ENCODE measurements at regions not wholly inside any gene's neighbourhood (a gene's known extent, or its start where the extent isn't known, plus 50 kb on each side); places are given as distances from the start of the nearest gene placed in this dataset.
"Not testable (repeated sequence)": the region's sequence is repeated elsewhere in the genome, so short reads cannot be mapped to it uniquely, and the experiment has no call there.

DNA sequence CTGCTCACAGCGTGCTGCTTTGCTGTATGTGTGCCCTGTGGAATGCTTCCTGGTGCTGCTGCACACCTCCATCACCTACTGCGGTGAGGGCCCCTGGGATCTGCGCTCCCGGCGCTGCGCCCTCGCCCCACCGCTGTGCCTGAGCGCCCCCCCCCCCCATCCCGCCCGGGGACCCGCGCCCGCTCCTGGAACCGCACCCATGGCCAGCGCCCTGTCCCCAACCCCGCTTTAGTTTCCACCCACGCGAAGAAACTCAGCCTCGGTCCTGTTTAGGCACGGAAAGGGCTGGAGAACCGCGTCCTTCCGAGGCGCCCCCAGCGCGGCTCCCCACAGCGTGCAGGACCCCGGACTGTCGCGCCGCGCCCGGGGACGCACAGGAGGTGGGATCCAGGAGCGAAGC, 265.5 kb downstream of the POTEB3 start:
- H3K27ac ChIP-seq (ENCODE audit: low read depth); DNase-seq (ENCODE audit: low spot score); H3K9me2 ChIP-seq (ENCODE audit: insufficient read depth); H2AFZ ChIP-seq; H3K36me3 ChIP-seq (ENCODE audit: insufficient read depth); H3K4me3 Mint-ChIP-seq; H3F3A ChIP-seq (replicated peaks; ENCODE audit: low read depth); H3K9me3 Mint-ChIP-seq; H3K27me3 ChIP-seq (ENCODE audit: insufficient read depth); H3K27me3 Mint-ChIP-seq (ENCODE audit: insufficient read depth, low read depth, poor library complexity); H3K4me3 ChIP-seq; H3K36me3 Mint-ChIP-seq (ENCODE audit: low read depth); H3K27ac Mint-ChIP-seq; H3K4me1 ChIP-seq (ENCODE audit: insufficient read depth); H3K79me2 ChIP-seq (replicated peaks; ENCODE audit: insufficient read depth); ATAC-seq; H3K4me2 ChIP-seq; H4K20me1 ChIP-seq (replicated peaks; ENCODE audit: insufficient read depth); H3K4me1 Mint-ChIP-seq: not testable (repeated sequence)

DNA sequence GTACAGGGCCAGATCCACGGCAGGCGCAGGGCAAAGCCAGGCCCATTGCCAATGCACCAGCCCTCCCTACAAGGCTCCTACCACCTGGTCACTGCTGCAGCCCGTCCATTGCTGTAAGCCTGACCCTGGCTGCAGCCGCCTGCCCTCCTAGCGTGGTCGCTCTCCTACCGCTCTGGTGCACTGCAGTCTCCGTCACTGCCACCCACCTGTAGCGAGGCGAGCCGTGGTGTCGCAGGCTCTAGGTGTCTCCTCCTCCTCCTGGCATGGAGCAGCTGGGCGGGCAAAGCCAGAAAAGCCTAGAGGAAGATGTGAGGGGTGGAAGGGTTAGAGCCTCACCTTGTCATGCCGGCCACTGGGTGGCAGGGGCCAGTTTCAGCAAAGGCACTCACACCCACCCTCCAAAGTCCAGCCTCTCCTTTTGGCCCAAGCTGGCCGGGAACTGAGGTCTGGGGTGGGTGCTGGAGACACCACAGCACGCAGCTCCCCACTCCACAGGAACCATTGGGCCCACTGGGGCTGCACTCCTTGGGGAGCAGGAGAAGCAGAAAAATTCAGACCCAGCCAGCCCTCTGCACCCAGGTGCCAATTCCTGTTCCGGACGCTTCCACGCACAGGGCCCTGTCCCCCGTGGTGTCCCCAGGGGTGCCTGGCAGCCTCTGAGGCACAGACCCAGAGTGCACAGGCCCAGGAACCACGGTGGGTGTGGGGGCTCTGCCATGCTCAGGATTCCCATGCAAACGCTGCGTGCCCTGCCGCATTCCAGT, 285.3 kb upstream of the POTEB2 start:
- H4K20me1 ChIP-seq (replicated peaks; ENCODE audit: insufficient read depth); H3K36me3 ChIP-seq (ENCODE audit: insufficient read depth); H3K27ac ChIP-seq (ENCODE audit: low read depth); H3K9me2 ChIP-seq (ENCODE audit: insufficient read depth); H3F3A ChIP-seq (replicated peaks; ENCODE audit: low read depth); H3K36me3 Mint-ChIP-seq (ENCODE audit: low read depth); H3K79me2 ChIP-seq (replicated peaks; ENCODE audit: insufficient read depth); H3K27me3 ChIP-seq (ENCODE audit: insufficient read depth); H3K27me3 Mint-ChIP-seq (ENCODE audit: insufficient read depth, low read depth, poor library complexity); H3K4me2 ChIP-seq; H3K27ac Mint-ChIP-seq; ATAC-seq; H2AFZ ChIP-seq; H3K4me1 ChIP-seq (ENCODE audit: insufficient read depth); H3K4me1 Mint-ChIP-seq; H3K4me3 Mint-ChIP-seq; H3K9me3 Mint-ChIP-seq; H3K4me3 ChIP-seq; DNase-seq (ENCODE audit: low spot score): not testable (repeated sequence)

DNA sequence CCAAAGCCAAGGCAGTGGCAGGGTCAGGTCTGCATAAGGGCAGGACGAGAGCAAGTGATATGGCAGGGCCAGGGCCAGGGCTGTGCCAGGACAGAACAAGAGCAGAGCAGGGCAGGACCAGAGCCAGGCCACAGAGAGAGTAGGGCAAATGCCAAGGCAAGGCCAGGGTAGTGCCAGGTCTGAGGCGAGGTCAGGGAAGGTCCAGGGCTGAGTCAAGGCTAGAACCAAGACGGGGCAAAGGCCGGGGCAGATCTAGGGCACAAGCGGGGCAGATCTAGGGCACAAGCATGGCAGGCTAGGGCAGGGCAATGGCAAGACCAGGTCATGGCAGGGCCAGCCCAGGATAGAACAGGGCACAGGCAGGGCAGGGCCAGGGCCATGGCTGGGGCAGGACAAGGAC, 282.0 kb upstream of the POTEB2 start:
- H3K4me1 ChIP-seq (ENCODE audit: insufficient read depth); H3K4me3 ChIP-seq; H3K27me3 ChIP-seq (ENCODE audit: insufficient read depth); H3K9me3 Mint-ChIP-seq; H2AFZ ChIP-seq; ATAC-seq; H4K20me1 ChIP-seq (replicated peaks; ENCODE audit: insufficient read depth); H3K27ac Mint-ChIP-seq; H3K36me3 Mint-ChIP-seq (ENCODE audit: low read depth); H3K36me3 ChIP-seq (ENCODE audit: insufficient read depth); H3K4me2 ChIP-seq; H3F3A ChIP-seq (replicated peaks; ENCODE audit: low read depth); H3K9me2 ChIP-seq (ENCODE audit: insufficient read depth); H3K27ac ChIP-seq (ENCODE audit: low read depth); H3K4me1 Mint-ChIP-seq; H3K79me2 ChIP-seq (replicated peaks; ENCODE audit: insufficient read depth); DNase-seq (ENCODE audit: low spot score); H3K27me3 Mint-ChIP-seq (ENCODE audit: insufficient read depth, low read depth, poor library complexity); H3K4me3 Mint-ChIP-seq: not testable (repeated sequence)

DNA sequence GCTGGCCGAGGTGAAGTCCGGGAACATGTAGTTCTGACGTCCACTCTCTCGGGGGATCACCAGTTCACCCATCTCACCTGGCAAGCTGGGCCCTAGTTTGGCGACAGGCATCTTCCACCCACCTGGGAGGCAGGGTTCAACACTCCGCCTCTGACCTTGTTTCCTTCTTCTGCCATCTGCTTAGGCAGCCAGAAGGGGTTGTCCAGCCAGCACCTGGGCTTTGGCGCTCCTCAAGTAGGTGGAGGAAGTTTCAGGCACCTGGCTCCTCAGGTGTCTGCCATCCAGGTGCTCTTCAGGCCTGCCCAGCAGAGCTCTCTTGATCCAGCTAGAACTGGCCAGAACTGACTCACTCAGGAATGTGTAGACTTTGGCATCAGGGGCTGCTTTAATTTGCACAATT, 267.8 kb upstream of the POTEB2 start:
- not testable (repeated sequence) for H3K36me3 Mint-ChIP-seq (ENCODE audit: low read depth); H3K27ac ChIP-seq (ENCODE audit: low read depth); H3K9me3 Mint-ChIP-seq; H3K27ac Mint-ChIP-seq; H3K4me3 ChIP-seq; H3K79me2 ChIP-seq (replicated peaks; ENCODE audit: insufficient read depth); H3K4me2 ChIP-seq; H2AFZ ChIP-seq; H3K27me3 ChIP-seq (ENCODE audit: insufficient read depth); H3K9me2 ChIP-seq (ENCODE audit: insufficient read depth); H3K4me3 Mint-ChIP-seq; ATAC-seq; H3K4me1 ChIP-seq (ENCODE audit: insufficient read depth); H4K20me1 ChIP-seq (replicated peaks; ENCODE audit: insufficient read depth); H3F3A ChIP-seq (replicated peaks; ENCODE audit: low read depth); H3K36me3 ChIP-seq (ENCODE audit: insufficient read depth); H3K4me1 Mint-ChIP-seq; H3K27me3 Mint-ChIP-seq (ENCODE audit: insufficient read depth, low read depth, poor library complexity); DNase-seq (ENCODE audit: low spot score)

DNA sequence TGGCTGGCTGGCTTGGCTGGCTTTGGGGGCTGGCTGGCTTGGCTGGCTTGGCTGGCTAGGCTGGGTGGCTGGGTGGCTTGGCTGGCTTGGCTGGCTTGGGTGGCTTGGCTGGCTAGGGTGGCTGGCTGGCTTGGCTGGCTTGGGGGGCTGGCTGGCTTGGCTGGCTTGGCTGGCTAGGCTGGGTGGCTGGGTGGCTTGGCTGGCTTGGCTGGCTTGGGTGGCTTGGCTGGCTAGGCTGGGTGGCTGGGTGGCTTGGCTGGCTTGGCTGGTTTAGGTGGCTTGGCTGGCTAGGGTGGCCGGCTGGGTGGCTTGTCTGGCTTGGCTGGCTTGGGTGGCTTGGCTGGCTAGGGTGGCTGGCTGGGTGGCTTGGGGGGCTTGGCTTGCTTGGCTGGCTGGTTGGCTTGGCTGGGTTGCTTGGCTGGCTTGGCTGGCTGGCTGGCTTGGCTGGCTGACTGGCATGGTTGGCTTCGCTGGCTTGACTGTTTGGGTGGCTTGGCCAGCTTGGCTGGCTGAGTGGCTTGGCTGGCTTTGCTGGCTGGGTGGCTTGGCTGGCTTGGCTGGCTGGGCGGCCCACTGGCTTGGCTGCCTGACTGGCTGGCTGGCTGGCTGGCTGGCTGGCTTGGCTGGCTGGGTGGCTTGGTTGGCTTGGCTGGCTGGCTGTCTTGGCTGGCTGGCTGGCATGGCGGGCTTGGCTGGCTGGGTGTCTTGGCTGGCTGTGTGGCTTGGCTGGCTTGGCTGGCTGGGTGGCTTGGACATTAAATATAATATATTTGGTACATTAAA, 246.3 kb upstream of the POTEB2 start:
- not testable (repeated sequence) for H3K9me3 Mint-ChIP-seq

DNA sequence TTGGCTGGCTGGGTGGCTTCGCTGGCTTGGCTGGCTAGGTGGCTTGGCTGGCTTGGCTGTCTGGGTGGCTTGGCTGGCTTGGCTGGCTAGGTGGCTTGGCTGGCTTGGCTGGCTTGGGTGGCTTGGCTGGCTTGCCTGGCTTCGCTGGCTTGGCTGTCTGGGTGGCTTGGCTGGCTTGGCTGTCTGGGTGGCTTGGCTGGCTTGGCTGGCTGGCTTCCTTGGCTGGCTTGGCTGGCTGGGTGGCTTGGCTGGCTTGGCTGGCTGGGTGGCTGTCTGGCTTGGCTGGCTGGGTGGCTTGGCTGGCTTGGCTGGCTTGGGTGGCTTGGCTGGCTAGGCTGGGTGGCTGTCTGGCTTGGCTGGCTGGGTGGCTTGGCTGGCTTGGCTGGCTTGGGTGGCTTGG, 245.7 kb upstream of the POTEB2 start:
- H3K4me1 Mint-ChIP-seq; H3K27ac ChIP-seq (ENCODE audit: low read depth); H2AFZ ChIP-seq; H3K36me3 Mint-ChIP-seq (ENCODE audit: low read depth); H3K36me3 ChIP-seq (ENCODE audit: insufficient read depth); H3K4me1 ChIP-seq (ENCODE audit: insufficient read depth); H3K4me3 ChIP-seq; H3F3A ChIP-seq (replicated peaks; ENCODE audit: low read depth); H3K9me2 ChIP-seq (ENCODE audit: insufficient read depth); H3K27me3 ChIP-seq (ENCODE audit: insufficient read depth); ATAC-seq; H3K4me2 ChIP-seq; H4K20me1 ChIP-seq (replicated peaks; ENCODE audit: insufficient read depth); H3K27me3 Mint-ChIP-seq (ENCODE audit: insufficient read depth, low read depth, poor library complexity); H3K79me2 ChIP-seq (replicated peaks; ENCODE audit: insufficient read depth); H3K27ac Mint-ChIP-seq; H3K4me3 Mint-ChIP-seq; H3K9me3 Mint-ChIP-seq: not testable (repeated sequence)
- peak; percentile 0 for DNase-seq (ENCODE audit: low spot score)

More for the DNA sequence above, 246.3 kb upstream of the POTEB2 start:
- not testable (repeated sequence) for H2AFZ ChIP-seq; DNase-seq (ENCODE audit: low spot score); H3K27me3 Mint-ChIP-seq (ENCODE audit: insufficient read depth, low read depth, poor library complexity); H3K27me3 ChIP-seq (ENCODE audit: insufficient read depth); H3K4me3 Mint-ChIP-seq; ATAC-seq; H3K79me2 ChIP-seq (replicated peaks; ENCODE audit: insufficient read depth); H4K20me1 ChIP-seq (replicated peaks; ENCODE audit: insufficient read depth); H3F3A ChIP-seq (replicated peaks; ENCODE audit: low read depth); H3K27ac Mint-ChIP-seq; H3K9me2 ChIP-seq (ENCODE audit: insufficient read depth); H3K36me3 Mint-ChIP-seq (ENCODE audit: low read depth); H3K36me3 ChIP-seq (ENCODE audit: insufficient read depth); H3K4me1 ChIP-seq (ENCODE audit: insufficient read depth); H3K27ac ChIP-seq (ENCODE audit: low read depth); H3K4me3 ChIP-seq; H3K4me2 ChIP-seq; H3K4me1 Mint-ChIP-seq

Measured in GM23338 (cell line).